Pons (tissue), 1 donor: ENCODE measurements at regions not wholly inside any gene's neighbourhood (a gene's known extent, or its start where the extent isn't known, plus 50 kb on each side); places are given as distances from the start of the nearest gene placed in this dataset.
A peak's percentile ranks its signal among the peaks of the same experiment; 100 is the strongest.

Experiments used
- DNase-seq: peaks from one replicate; pipeline ENCODE4 v3.0.0-alpha.2; 2016; ENCODE audit warnings: low spot score

GRCh38 chr3:144295613-144296012, 324.0 kb downstream of the DIPK2A start:
- DNase-seq, result peak; percentile 17

GRCh38 chr3:144296808-144297207, 325.2 kb downstream of the DIPK2A start:
- no peak for DNase-seq

- no peak for DNase-seq
Observed at GRCh38 chr3:144301863-144302262, 330.2 kb downstream of the DIPK2A start.

GRCh38 chr3:144307951-144308350, 336.3 kb downstream of the DIPK2A start:
- DNase-seq, result no peak

GRCh38 chr3:144308396-144308795, 336.8 kb downstream of the DIPK2A start:
- no peak for DNase-seq

GRCh38 chr3:144312702-144313101, 341.1 kb downstream of the DIPK2A start:
- DNase-seq, result no peak

- no peak for DNase-seq
Observed at GRCh38 chr3:144314946-144315345, 343.3 kb downstream of the DIPK2A start.

GRCh38 chr3:144317961-144318360, 346.3 kb downstream of the DIPK2A start:
- DNase-seq, result no peak

GRCh38 chr3:144324076-144324475, 352.5 kb downstream of the DIPK2A start:
- no peak for DNase-seq

GRCh38 chr3:144332868-144333267, 361.2 kb downstream of the DIPK2A start:
- DNase-seq, result no peak

GRCh38 chr3:144341471-144341870, 369.8 kb downstream of the DIPK2A start:
- DNase-seq, result no peak

GRCh38 chr3:144343343-144343742, 371.7 kb downstream of the DIPK2A start:
- DNase-seq, result no peak

GRCh38 chr3:144343777-144344176, 372.2 kb downstream of the DIPK2A start:
- no peak for DNase-seq

GRCh38 chr3:144344925-144345548, 373.4 kb downstream of the DIPK2A start:
- DNase-seq, result no peak

- no peak for DNase-seq
Observed at GRCh38 chr3:144350125-144350524, 378.5 kb downstream of the DIPK2A start.

- DNase-seq, result no peak
Observed at GRCh38 chr3:144351011-144351410, 379.4 kb downstream of the DIPK2A start.

- DNase-seq, result no peak
Observed at GRCh38 chr3:144351773-144352365, 380.2 kb downstream of the DIPK2A start.

GRCh38 chr3:144358191-144358590, 386.6 kb downstream of the DIPK2A start:
- DNase-seq, result no peak

- DNase-seq, result no peak
Observed at GRCh38 chr3:144361002-144361401, 389.4 kb downstream of the DIPK2A start.

- no peak for DNase-seq
Observed at GRCh38 chr3:144362126-144362525, 390.5 kb downstream of the DIPK2A start.

- no peak for DNase-seq
Observed at GRCh38 chr3:144363856-144364255, 392.2 kb downstream of the DIPK2A start.

- no peak for DNase-seq
Observed at GRCh38 chr3:144364737-144365136, 393.1 kb downstream of the DIPK2A start.

- DNase-seq, result no peak
Observed at GRCh38 chr3:144369129-144369879, 397.7 kb downstream of the DIPK2A start.
